Gastroesophageal sphincter (tissue), 3 donors: ENCODE measurements at regions not wholly inside any gene's neighbourhood (a gene's known extent, or its start where the extent isn't known, plus 50 kb on each side); places are given as distances from the start of the nearest gene placed in this dataset.

ENCODE experiments used
- CTCF ChIP-seq, 4 experiments: fragments of 200-600 bp in 2 of 4; fragments of 450-650 bp in 2 of 4; sonication (generic) in 1 of 4; IDR thresholded peaks; one replicate each; pipeline ENCODE4 v1.5.1; 2017 to 2019; ENCODE audit warnings: antibody characterized with exemption in 4 of 4, mild to moderate bottlenecking in 2 of 4, moderate library complexity in 2 of 4
- EP300 ChIP-seq: sonication (generic); formaldehyde crosslinking; IDR thresholded peaks from one replicate; pipeline ENCODE4 v1.6.1; 2017; ENCODE audit warnings: antibody characterized with exemption, mild to moderate bottlenecking
- POLR2A ChIP-seq, 2 donors: fragments of 450-650 bp; IDR thresholded peaks; one replicate each; pipeline ENCODE4 v1.6.1; 2017; ENCODE audit warnings: antibody characterized with exemption in 2 of 2, mild to moderate bottlenecking in 2 of 2, moderate library complexity in 1 of 2
- POLR2AphosphoS5 ChIP-seq: sonication (generic); formaldehyde crosslinking; IDR thresholded peaks from one replicate; pipeline ENCODE4 v1.6.1; 2017; ENCODE audit warnings: antibody characterized with exemption

- TF ChIP-seq CTCF (IDR thresholded peaks at IDR 0.05) (no peak), EP300 (no peak), POLR2AphosphoS5 (no peak), POLR2A (IDR thresholded peaks at IDR 0.05) (no peak)
Observed at GRCh38 chr22:48547971-48548370, 1279.7 kb downstream of the BRD1 start.
